Neural crest cell (in vitro differentiated cells): ENCODE measurements at regions not wholly inside any gene's neighbourhood (a gene's known extent, or its start where the extent isn't known, plus 50 kb on each side); places are given as distances from the start of the nearest gene placed in this dataset.

Experiments used
- DNase-seq: peaks from one replicate; pipeline ENCODE4 v3.0.0; 2021; ENCODE audit warnings: low read depth, mixed read lengths, low spot score
- H3K27ac Mint-ChIP-seq: one replicate; pipeline ENCODE4 v1.8.0; 2021; ENCODE audit warnings: mild to moderate bottlenecking, mixed read lengths; ENCODE audit not compliant: unreplicated experiment
- H3K27me3 Mint-ChIP-seq: 2 replicates; pipeline ENCODE4 v1.8.0; 2021; ENCODE audit warnings: low read depth, mild to moderate bottlenecking, mixed read lengths
- H3K36me3 Mint-ChIP-seq: 2 replicates; pipeline ENCODE4 v1.8.0; 2021; ENCODE audit warnings: low read depth, mild to moderate bottlenecking, mixed read lengths
- H3K4me1 Mint-ChIP-seq: 2 replicates; pipeline ENCODE4 v1.8.0; 2021; ENCODE audit warnings: mixed read lengths
- H3K4me3 Mint-ChIP-seq: one replicate; pipeline ENCODE4 v1.8.0; 2021; ENCODE audit warnings: mild to moderate bottlenecking, mixed read lengths
- H3K9me3 Mint-ChIP-seq: 2 replicates; pipeline ENCODE4 v1.8.0; 2021; ENCODE audit warnings: mixed read lengths
- CTCF ChIP-seq: fragments of 200-600 bp; sonication (generic); conservative IDR thresholded peaks from 2 replicates; pipeline ENCODE4 v1.5.0; 2021; ENCODE audit warnings: antibody characterized with exemption, mild to moderate bottlenecking

GRCh38 chr1:29767088-29767685 is 530.9 kb downstream of the PTPRU start:
- H3K27ac Mint-ChIP-seq: no peak overlapping the region
- no peaks in the 10 kb centered on the region for H3K36me3 Mint-ChIP-seq
- H3K9me3 Mint-ChIP-seq: no peaks in the 10 kb centered on the region
- DNase-seq: no peak
- peaks cover 65% of the 10 kb centered on the region for H3K27me3 Mint-ChIP-seq
- H3K4me1 Mint-ChIP-seq: no peaks in the 10 kb centered on the region
- TF ChIP-seq CTCF: no peak
- no peak overlapping the region for H3K4me3 Mint-ChIP-seq

- H3K9me3 Mint-ChIP-seq: no peaks in the 10 kb centered on the region
- H3K4me1 Mint-ChIP-seq: no peaks in the 10 kb centered on the region
- no peak for TF ChIP-seq CTCF
- no peak overlapping the region for H3K27ac Mint-ChIP-seq
- H3K36me3 Mint-ChIP-seq: no peaks in the 10 kb centered on the region
- DNase-seq: no peak
- H3K27me3 Mint-ChIP-seq: peaks cover 77% of the 10 kb centered on the region
- no peak overlapping the region for H3K4me3 Mint-ChIP-seq
Measured at GRCh38 chr1:29762635-29763034, 526.3 kb downstream of the PTPRU start.

GRCh38 chr1:29761159-29761928 is 525.0 kb downstream of the PTPRU start:
- H3K27me3 Mint-ChIP-seq: peaks cover 66% of the 10 kb centered on the region
- no peak for DNase-seq
- H3K4me1 Mint-ChIP-seq: no peaks in the 10 kb centered on the region
- H3K4me3 Mint-ChIP-seq: no peak overlapping the region
- no peak overlapping the region for H3K27ac Mint-ChIP-seq
- no peaks in the 10 kb centered on the region for H3K9me3 Mint-ChIP-seq
- TF ChIP-seq CTCF: no peak
- no peaks in the 10 kb centered on the region for H3K36me3 Mint-ChIP-seq

- Mint-ChIP-seq H3K27me3 (peaks cover 55% of the 10 kb centered on the region), H3K27ac (no peak overlapping the region), H3K4me3 (no peak overlapping the region), H3K9me3 (no peaks in the 10 kb centered on the region), H3K36me3 (no peaks in the 10 kb centered on the region), H3K4me1 (no peaks in the 10 kb centered on the region)
- DNase-seq: no peak
- no peak for TF ChIP-seq CTCF
Measured at GRCh38 chr1:29760067-29760564, 523.8 kb downstream of the PTPRU start.

- H3K36me3 Mint-ChIP-seq: no peaks in the 10 kb centered on the region
- H3K4me3 Mint-ChIP-seq: no peak overlapping the region
- no peak for TF ChIP-seq CTCF
- H3K27me3 Mint-ChIP-seq: peaks cover 43% of the 10 kb centered on the region
- no peaks in the 10 kb centered on the region for H3K9me3 Mint-ChIP-seq
- no peak for DNase-seq
- H3K27ac Mint-ChIP-seq: no peak overlapping the region
- no peaks in the 10 kb centered on the region for H3K4me1 Mint-ChIP-seq
Measured at GRCh38 chr1:29758781-29759499, 522.6 kb downstream of the PTPRU start.
